Vagina (tissue), 2 donors: ENCODE measurements at regions not wholly inside any gene's neighbourhood (a gene's known extent, or its start where the extent isn't known, plus 50 kb on each side); places are given as distances from the start of the nearest gene placed in this dataset.

Source experiments
- CTCF ChIP-seq, 3 experiments: fragments of 450-650 bp in 2 of 3; fragments of 200-600 bp in 1 of 3; sonication (generic) in 1 of 3; IDR thresholded peaks; one replicate each; pipeline ENCODE4 v1.5.1; 2017 to 2019; ENCODE audit warnings: antibody characterized with exemption in 3 of 3, mild to moderate bottlenecking in 2 of 3, moderate library complexity in 2 of 3
- POLR2AphosphoS5 ChIP-seq, 2 donors: sonication (generic); formaldehyde crosslinking; IDR thresholded peaks; one replicate each; pipeline ENCODE4 v1.9.0; 2017; ENCODE audit warnings: antibody characterized with exemption in 2 of 2, mild to moderate bottlenecking in 2 of 2, low read depth in 1 of 2; ENCODE audit not compliant: insufficient read depth in 1 of 2

DNA sequence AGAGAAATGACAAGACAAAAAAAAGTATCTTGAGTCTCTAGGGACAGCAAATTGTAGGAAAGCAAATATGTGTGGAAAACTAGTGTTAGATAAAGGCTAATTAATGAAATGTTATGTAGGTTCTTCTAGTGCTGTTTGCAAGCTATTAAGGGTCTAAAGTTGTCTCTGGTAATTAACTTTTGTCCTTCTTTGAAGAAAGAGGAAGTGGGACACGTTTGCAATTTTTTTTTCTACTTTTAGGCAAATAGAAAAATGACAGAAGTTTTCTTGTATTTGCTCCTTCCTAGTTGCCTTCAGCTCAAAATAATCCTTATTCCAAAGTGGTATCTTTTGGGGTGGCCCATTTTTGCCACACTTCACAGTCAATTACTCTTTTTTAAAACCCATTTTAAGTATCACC, 1877.7 kb upstream of the PRR20A start:
- TF ChIP-seq POLR2AphosphoS5 (IDR thresholded peaks at IDR 0.05; ENCODE audit: insufficient read depth in 1 of 2, low read depth in 1 of 2) (no peak), CTCF (IDR thresholded peaks at IDR 0.05) (no peak)
